Astrocyte of the cerebellum (primary cell): ENCODE measurements at regions not wholly inside any gene's neighbourhood (a gene's known extent, or its start where the extent isn't known, plus 50 kb on each side); places are given as distances from the start of the nearest gene placed in this dataset.

ENCODE experiments used
- DNase-seq: peaks from one replicate; pipeline ENCODE4 v3.0.0-alpha.2; 2011; ENCODE audit warnings: low read depth
- H3K4me3 ChIP-seq: 2 replicates; pipeline ENCODE4 v1.5.1; 2011; ENCODE audit warnings: mild to moderate bottlenecking, low read depth, low read length, moderate library complexity
- CTCF ChIP-seq: IDR thresholded peaks from 2 replicates; pipeline ENCODE4 v1.5.1; 2012; ENCODE audit warnings: low read length, low read depth, moderate library complexity, mild to moderate bottlenecking; ENCODE audit errors: missing control alignments
- in situ Hi-C: cut with HindIII; loops from 2 replicates; pipeline ENCODE4 v1.10.0; 2017; ENCODE audit warnings: low sequenced_read_pairs

DNA sequence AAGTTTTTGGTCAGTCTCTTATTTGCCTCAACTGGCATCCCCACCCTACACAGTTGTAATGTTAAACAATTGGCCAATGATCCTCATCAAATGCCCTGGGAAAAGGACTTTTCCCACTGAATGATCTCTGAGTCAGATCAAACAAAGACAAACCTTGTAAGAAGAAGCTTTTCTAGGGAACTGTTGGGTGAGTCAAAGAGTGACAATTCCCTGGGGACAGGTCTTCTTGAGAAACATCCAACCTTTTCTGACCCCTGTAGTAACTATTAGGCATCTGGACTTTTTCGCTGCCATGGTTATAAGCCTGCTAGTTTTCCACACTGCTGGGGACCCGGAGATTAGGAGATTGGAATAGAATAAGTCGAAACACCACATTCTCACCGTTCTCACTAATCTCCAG, 789.8 kb upstream of the API5 start:
- no peak for DNase-seq
- no peak for TF ChIP-seq CTCF
- H3K4me3 ChIP-seq, result no peak overlapping the region
- in situ Hi-C loops, result no loop called here

DNA sequence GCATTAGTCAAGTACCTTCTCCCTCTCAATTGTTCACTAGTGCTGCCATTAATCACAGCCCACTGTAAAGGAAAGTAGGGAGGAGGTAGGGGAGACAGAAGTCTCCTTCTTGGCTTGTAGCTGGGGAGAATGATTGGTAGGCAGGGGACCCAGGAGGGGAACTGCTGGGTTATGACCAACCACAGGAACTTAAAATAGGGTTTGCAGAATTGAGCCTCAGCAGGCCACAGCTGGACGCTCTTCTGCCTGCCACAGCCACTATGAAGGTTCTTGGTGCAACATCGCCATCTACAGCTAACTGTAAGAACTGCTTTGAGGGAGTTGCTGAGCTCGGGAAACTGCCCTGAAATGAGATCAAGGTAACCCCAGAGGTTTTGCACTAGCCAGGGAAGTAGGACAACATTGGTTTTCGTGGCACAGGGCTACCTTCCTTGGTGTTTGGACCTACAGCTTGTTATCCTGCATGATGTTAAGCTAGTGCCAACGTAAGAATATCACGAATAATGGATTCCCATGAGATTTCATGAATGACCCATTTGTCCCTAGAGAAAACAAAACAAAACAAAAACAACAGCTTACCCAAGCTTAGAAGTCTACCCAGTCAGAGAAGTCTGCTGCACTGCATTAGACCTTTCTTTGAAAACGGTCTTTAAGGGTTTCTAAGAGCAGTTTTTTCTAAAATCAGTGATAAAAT, 787.1 kb upstream of the API5 start:
- DNase-seq, result peak; percentile 46
- in situ Hi-C loops, result no loop called here
- H3K4me3 ChIP-seq, result no peak overlapping the region
- peak; percentile 80 for TF ChIP-seq CTCF

DNA sequence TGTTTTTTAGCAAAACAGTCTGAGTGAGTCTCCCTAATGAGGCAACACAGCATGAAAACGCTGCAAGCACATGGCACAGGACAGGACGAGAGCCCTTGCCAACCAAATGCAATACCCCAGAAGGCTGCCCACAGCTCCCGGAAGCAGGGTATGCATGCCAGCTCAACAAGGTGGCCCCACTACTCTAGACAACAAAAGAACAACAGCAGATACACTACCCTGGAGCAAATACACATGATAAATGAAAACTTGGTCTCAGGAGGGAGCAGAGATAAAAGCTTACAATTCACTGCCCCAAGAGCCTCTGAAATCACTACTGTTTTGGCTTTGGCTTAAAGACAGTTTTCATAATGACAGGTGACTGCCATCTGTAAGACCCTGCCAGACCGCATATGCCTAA, 785.4 kb upstream of the API5 start:
- in situ Hi-C loops, result no loop called here
- no peak overlapping the region for H3K4me3 ChIP-seq
- no peak for TF ChIP-seq CTCF
- no peak for DNase-seq

- no peak for DNase-seq
- TF ChIP-seq CTCF, result no peak
- H3K4me3 ChIP-seq, result no peak overlapping the region
- in situ Hi-C loops, result no loop called here
These were observed 783.3 kb upstream of the API5 start for GRCh38 chr11:42528471-42528870.

- in situ Hi-C loops, result no loop called here
- H3K4me3 ChIP-seq, result no peak overlapping the region
- no peak for DNase-seq
- TF ChIP-seq CTCF, result no peak
These were observed 782.9 kb upstream of the API5 start for GRCh38 chr11:42528911-42529310.

GRCh38 chr11:42536611-42537360, 775.0 kb upstream of the API5 start:
- in situ Hi-C loops, result no loop called here
- DNase-seq, result no peak
- TF ChIP-seq CTCF, result no peak

More at GRCh38 chr11:42536611-42537360, 775.0 kb upstream of the API5 start:
- no peak overlapping the region for H3K4me3 ChIP-seq
